Prostate gland (tissue), 2 donors: ENCODE measurements at regions not wholly inside any gene's neighbourhood (a gene's known extent, or its start where the extent isn't known, plus 50 kb on each side); places are given as distances from the start of the nearest gene placed in this dataset.

Experiments used
- DNase-seq: peaks from one replicate; pipeline ENCODE4 v3.0.0-alpha.2; 2019; ENCODE audit warnings: low spot score
- H3K27ac ChIP-seq, 2 donors: fragments of 200-600 bp; sonication (generic); 2 replicates each; pipeline ENCODE4 v1.5.1; 2017 to 2019
- H3K27me3 ChIP-seq: fragments of 200-600 bp; sonication (generic); replicated peaks from 2 replicates; pipeline ENCODE4 v1.5.1; 2019; ENCODE audit not compliant: insufficient read depth
- H3K36me3 ChIP-seq, 2 donors: fragments of 200-600 bp; sonication (generic); 1 replicate in 1 of 2; 2 replicates in 1 of 2; pipeline versions ENCODE4 v1.5.1 to v1.8.1; 2017 to 2019
- H3K4me1 ChIP-seq: fragments of 200-600 bp; sonication (generic); replicated peaks from 2 replicates; pipeline ENCODE4 v1.5.1; 2019
- H3K4me3 ChIP-seq, 2 donors: fragments of 200-600 bp; sonication (generic); 2 replicates each; pipeline ENCODE4 v1.5.1; 2017 to 2019
- H3K9me3 ChIP-seq: fragments of 200-600 bp; sonication (generic); 2 replicates; pipeline ENCODE4 v1.5.1; 2017
- POLR2A ChIP-seq: fragments of 450-650 bp; IDR thresholded peaks from one replicate; pipeline ENCODE4 v1.6.1; 2016; ENCODE audit warnings: antibody characterized with exemption, mild to moderate bottlenecking
- POLR2AphosphoS5 ChIP-seq: sonication (generic); formaldehyde crosslinking; IDR thresholded peaks from one replicate; pipeline ENCODE4 v1.6.1; 2017; ENCODE audit warnings: antibody characterized with exemption
- WGBS: methylation state at CpG from one replicate; pipeline ENCODE4 v1.1.5; 2018; 5-methylcytosine and 5-hydroxymethylcytosine counted together
- intact Hi-C: fragments of 100-400 bp; cut with DNase I; formaldehyde crosslinking; loops from one replicate; pipeline ENCODE4 v1.14.2; 2022
- TF ChIP-seq, protein P1 (sequence below), 4 experiments: fragments of 200-600 bp in 2 of 4; fragments of 450-650 bp in 2 of 4; sonication (generic) in 2 of 4; IDR thresholded peaks; 1 replicate in 3 of 4; 2 replicates in 1 of 4; pipeline ENCODE4 v1.5.1; 2016 to 2019; ENCODE audit warnings: antibody characterized with exemption in 4 of 4, mild to moderate bottlenecking in 2 of 4, moderate library complexity in 2 of 4

DNA sequence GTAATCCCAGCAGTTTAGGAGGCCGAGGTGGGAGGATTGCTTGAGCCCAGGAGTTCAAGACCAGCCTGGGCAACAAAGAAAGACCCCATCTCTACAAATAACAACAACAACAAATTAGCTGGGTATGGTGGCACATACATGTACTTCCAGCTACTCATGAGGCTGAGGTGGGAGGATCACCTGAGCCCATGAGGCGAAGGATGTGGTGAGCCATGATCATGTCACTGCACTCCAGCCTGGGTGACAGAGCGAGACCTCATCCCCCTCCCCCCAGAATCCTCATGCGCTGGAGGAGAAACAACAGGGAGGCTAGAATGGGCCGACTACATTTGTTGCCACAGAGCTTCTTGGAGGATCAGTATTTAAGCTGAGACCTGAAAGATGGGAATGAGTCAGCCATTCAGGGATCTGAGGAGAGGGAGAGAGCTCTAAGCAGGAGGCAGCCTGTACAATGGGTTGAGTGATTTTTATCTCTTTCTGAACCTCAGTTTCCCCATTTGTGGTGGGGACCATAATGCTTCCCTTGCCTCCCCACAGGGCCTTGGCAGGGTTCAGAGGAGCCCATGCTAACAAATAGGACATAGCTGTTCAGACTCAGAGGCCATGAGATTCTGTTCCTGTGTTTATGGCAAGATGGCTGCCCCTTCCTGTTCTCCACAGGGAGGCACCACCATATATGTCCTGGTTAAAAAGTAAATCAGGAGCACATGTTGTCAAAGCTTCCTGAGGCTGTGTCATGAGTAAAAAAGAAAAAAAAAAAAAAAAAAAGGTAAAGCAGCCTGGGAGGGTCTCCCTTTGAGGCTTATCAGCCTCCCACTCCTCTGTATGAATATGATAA, 131.4 kb upstream of the HAAO start:
- H3K4me3 ChIP-seq = no peak overlapping the region
- peaks cover 27% of the 10 kb centered on the region for H3K4me1 ChIP-seq
- H3K27ac ChIP-seq = peak overlapping the region; percentile 78 to 81
- TF ChIP-seq POLR2A = no peak
- no peak for TF ChIP-seq POLR2AphosphoS5
- TF ChIP-seq, protein P1, sequence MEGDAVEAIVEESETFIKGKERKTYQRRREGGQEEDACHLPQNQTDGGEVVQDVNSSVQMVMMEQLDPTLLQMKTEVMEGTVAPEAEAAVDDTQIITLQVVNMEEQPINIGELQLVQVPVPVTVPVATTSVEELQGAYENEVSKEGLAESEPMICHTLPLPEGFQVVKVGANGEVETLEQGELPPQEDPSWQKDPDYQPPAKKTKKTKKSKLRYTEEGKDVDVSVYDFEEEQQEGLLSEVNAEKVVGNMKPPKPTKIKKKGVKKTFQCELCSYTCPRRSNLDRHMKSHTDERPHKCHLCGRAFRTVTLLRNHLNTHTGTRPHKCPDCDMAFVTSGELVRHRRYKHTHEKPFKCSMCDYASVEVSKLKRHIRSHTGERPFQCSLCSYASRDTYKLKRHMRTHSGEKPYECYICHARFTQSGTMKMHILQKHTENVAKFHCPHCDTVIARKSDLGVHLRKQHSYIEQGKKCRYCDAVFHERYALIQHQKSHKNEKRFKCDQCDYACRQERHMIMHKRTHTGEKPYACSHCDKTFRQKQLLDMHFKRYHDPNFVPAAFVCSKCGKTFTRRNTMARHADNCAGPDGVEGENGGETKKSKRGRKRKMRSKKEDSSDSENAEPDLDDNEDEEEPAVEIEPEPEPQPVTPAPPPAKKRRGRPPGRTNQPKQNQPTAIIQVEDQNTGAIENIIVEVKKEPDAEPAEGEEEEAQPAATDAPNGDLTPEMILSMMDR (IDR thresholded peaks at IDR 0.05) = no peak
- H3K27me3 ChIP-seq = no peaks in the 10 kb centered on the region
- H3K36me3 ChIP-seq = no peaks in the 10 kb centered on the region
- no peak for DNase-seq
- 85% methylated on average over 5 of the region's 5 CpGs for WGBS
- intact Hi-C loops = no loop called here
- H3K9me3 ChIP-seq = no peaks in the 10 kb centered on the region

DNA sequence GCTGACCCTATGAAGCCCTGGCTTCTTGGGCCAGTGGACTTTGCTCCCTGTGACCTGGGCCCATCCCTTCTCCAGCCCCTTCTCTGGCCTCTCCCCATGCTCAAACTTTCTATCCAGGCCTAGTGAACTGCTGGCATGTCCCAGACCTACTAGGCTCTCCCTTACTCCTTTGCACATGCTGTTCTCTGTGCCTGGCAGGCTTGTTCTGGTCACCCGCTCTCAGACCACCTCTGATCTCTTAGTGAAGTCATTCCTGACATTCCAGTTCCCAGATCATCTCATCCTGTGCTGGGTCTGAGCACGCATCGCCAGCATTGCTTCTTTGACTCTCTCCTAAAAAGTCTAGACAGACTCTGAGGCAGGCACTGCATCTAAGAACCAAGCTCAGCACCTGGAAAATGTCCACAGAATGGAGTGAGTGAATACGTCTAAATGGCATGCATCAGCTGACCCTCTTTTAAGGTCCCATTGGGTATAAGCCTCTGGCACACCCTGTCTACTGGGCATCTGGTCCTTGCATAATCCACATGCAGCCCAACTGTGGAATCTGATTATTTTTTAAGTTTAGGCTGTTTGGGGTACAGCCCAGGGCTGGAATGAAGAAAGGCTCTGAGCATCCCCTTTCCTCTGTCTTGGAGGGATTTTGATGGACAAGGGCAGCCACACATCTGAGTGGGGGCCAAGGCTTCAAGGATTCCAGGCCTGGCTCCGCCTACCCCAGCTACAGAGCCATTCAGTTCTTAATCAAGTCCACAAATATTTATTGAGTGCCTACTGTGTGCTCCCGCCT, 130.6 kb upstream of the HAAO start:
- TF ChIP-seq, protein P1 (IDR thresholded peaks at IDR 0.05) = no peak
- peak; percentile 51 for TF ChIP-seq POLR2AphosphoS5
- no peaks in the 10 kb centered on the region for H3K36me3 ChIP-seq
- intact Hi-C loops = no loop called here
- 70% methylated on average over 6 of the region's 6 CpGs for WGBS
- H3K9me3 ChIP-seq = no peaks in the 10 kb centered on the region
- no peak overlapping the region for H3K4me3 ChIP-seq
- peaks cover 27% of the 10 kb centered on the region for H3K4me1 ChIP-seq
- DNase-seq = no peak
- H3K27ac ChIP-seq = peak overlapping the region; percentile 78 to 81
- H3K27me3 ChIP-seq = no peaks in the 10 kb centered on the region

DNA sequence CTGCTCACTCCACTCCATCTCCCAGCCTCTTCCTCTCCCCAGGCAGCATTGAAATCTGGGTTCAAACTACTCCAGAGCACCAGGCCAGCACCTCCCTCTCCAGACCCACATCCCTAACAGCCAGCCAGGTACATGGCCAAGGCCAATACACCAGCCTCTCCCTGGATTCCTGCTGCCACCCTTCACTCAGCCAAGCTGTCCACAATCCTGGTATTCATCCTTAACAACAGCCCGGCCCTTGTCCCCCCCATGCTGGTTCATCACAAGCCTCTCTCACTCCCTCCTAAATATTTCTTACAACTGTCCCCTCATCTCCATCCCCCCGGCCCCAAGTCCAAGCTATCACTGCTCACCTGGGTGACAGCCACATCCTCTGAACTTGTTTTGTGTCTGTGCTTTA, 129.9 kb upstream of the HAAO start:
- no peak for DNase-seq
- Histone ChIP-seq H3K36me3 (no peaks in the 10 kb centered on the region), H3K27me3 (no peaks in the 10 kb centered on the region), H3K9me3 (no peaks in the 10 kb centered on the region), H3K4me1 (peaks cover 27% of the 10 kb centered on the region), H3K4me3 (no peak overlapping the region), H3K27ac (peak overlapping the region; percentile 78 to 81)
- intact Hi-C loops = no loop called here
- WGBS = 76% methylated on average over 2 of the region's 2 CpGs
- no peak for TF ChIP-seq POLR2AphosphoS5
- TF ChIP-seq, protein P1 (IDR thresholded peaks at IDR 0.05) = no peak
- no peak for TF ChIP-seq POLR2A

DNA sequence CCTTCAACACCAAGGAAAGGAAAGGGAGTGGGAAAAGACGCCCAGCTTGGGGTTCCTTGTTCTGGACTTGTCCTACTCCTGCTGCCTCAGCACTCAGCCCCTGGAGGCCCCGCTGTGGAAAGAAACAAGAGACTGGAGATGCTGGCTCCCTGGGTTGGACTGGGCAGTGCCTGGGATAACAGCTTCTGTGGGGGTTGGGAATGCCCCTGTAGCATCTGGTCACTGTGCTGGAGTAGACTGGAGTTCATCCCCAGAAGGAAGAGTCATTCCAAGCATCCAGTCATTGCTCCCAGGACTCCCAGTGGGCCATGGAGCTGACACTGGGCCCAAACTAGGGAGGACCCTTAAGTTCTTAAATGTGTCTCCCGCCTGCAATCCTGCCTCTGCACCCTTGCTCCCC, 129.3 kb upstream of the HAAO start:
- Histone ChIP-seq H3K36me3 (no peaks in the 10 kb centered on the region), H3K9me3 (no peaks in the 10 kb centered on the region), H3K4me3 (no peak overlapping the region), H3K27me3 (no peaks in the 10 kb centered on the region), H3K27ac (peak overlapping the region; percentile 78 to 81), H3K4me1 (peaks cover 22% of the 10 kb centered on the region)
- TF ChIP-seq POLR2AphosphoS5 = no peak
- intact Hi-C loops = no loop called here
- WGBS = 93% methylated on average over 3 of the region's 3 CpGs
- DNase-seq = no peak

DNA sequence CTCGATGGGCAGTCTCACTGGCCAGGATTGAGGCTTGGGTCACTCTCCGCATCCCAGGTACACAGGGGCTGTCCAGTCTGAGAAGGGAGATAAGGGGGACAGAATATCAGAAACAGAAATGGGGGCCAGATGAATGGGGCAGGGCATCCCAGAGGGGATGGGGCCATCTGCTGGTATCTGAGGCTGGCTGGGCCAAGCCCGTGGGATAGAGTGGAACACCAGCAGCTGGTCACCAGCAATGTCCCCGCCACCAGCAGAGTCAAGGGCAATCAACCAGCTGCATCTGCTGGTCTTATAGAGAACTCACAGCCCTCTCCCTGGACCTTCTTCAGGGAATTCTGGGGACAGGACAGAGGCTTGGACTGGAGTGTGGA, 128.8 kb upstream of the HAAO start:
- intact Hi-C loops = no loop called here
- TF ChIP-seq, protein P1 (IDR thresholded peaks at IDR 0.05) = no peak
- TF ChIP-seq POLR2A (no peak), POLR2AphosphoS5 (no peak)
- peak overlapping the region; percentile 13 to 81 for H3K27ac ChIP-seq
- H3K9me3 ChIP-seq = no peaks in the 10 kb centered on the region
- DNase-seq = no peak
- peaks cover 16% of the 10 kb centered on the region for H3K4me1 ChIP-seq
- WGBS = 77% methylated on average over 4 of the region's 4 CpGs
- H3K4me3 ChIP-seq = no peak overlapping the region
- no peaks in the 10 kb centered on the region for H3K27me3 ChIP-seq
- H3K36me3 ChIP-seq = no peaks in the 10 kb centered on the region
